ENCODE measurements at regions not wholly inside any gene's neighbourhood (a gene's known extent, or its start where the extent isn't known, plus 50 kb on each side); places are given as distances from the start of the nearest gene placed in this dataset.

DNA sequence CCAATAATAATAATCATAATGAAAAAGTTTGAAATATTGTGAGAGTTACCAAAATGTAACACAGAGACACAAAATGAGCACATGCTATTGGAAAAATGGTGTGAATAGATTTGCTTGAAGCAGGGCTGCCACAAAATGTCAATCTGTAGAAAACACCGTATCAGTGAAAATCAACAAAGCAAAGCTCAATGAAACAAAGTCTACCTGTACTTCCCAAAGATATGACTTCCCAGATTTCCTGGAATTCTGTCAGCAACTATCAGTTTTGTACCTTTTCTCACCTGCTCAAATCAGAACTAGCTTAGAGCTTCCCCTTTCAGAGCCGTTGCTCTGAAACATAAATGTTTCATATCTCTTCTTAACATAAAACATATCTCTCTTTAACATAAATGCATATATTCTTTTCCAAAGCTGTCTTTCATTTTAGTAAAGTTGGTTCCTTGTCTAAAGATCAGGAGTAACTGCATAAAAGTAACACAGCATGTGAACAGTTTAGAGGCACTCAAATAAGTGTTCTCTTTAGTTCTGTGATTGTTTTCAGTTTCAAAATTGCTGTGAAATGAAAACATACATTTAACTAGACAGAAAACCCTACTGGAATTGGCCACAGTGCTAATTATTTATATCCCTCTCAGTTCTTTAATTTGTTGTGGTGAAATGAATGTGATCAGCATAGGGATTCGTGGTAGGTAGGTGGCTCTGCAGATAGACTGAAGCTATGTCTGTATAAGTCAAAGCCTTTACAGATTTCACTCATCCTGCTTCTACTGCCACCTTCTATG is 262.5 kb downstream of the KCNJ3 start:
- no peaks in the 10 kb centered on the region for H3K4me1 ChIP-seq (replicated peaks in 1 of 2; ENCODE audit: control insufficient read depth in 2 of 2, insufficient read depth in 2 of 2, low read length in 2 of 2)
- WGBS (ENCODE audit: insufficient coverage, low coverage, missing lambda C conversion rate) = 0% methylated on average over 3 of the region's 3 CpGs
- FAIRE-seq (no peak), DNase-seq (ENCODE audit: extremely low read depth in 1 of 4, low spot score in 3 of 4) (no peak), ATAC-seq (no peak)
- no peak overlapping the region for H2AFZ ChIP-seq (ENCODE audit: low read depth, low read length)
- POLR2A ChIA-PET = no interaction called here
- H4K20me1 ChIP-seq (replicated peaks; ENCODE audit: control insufficient read depth, insufficient read depth, low read length) = no peaks in the 10 kb centered on the region
- intact Hi-C loops (cut with micrococcal nuclease) = no loop called here
- no peak overlapping the region for H3K4me3 ChIP-seq
- no peak overlapping the region for H3K27ac ChIP-seq (ENCODE audit: extremely low read depth, low read depth, low read length)
- no peaks in the 10 kb centered on the region for H3K27me3 ChIP-seq (ENCODE audit: control insufficient read depth in 2 of 2, insufficient read depth in 2 of 2, low read length in 2 of 2)
- H3K4me2 ChIP-seq (ENCODE audit: insufficient read depth, low read length) = no peak overlapping the region
- H3K9ac ChIP-seq (ENCODE audit: insufficient read depth in 1 of 2, low read depth in 2 of 2, low read length in 2 of 2) = no peak overlapping the region
- H3K79me2 ChIP-seq (ENCODE audit: control insufficient read depth, insufficient read depth, low read length) = no peaks in the 10 kb centered on the region
- no TSS peak for BruUV-seq (replicated peaks)
- H3K36me3 ChIP-seq (ENCODE audit: control insufficient read depth, insufficient read depth, low read length) = no peaks in the 10 kb centered on the region
- H3K9me1 ChIP-seq (ENCODE audit: control insufficient read depth, insufficient read depth, low read length) = no peaks in the 10 kb centered on the region
- in situ Hi-C loops (cut with MboI) = no loop called here
- H3K9me3 ChIP-seq (replicated peaks; ENCODE audit: control insufficient read depth, insufficient read depth, low read depth, low read length) = no peaks in the 10 kb centered on the region; the same call in 1 of the 2 replicates
- CTCF ChIA-PET (ENCODE audit: low intra/inter-chr PET ratio) = no interaction called here
- no peak for TF ChIP-seq CBX8 (IDR thresholded peaks at IDR 0.05; ENCODE audit: borderline replicate concordance, extremely low read depth, low read depth, low read length, poor library complexity, severe bottlenecking)
- no peak for TF ChIP-seq ZNF24 (IDR thresholded peaks at IDR 0.05)
- no peak for TF ChIP-seq SNIP1 (IDR thresholded peaks at IDR 0.05; ENCODE audit: low read depth)
- TF ChIP-seq, protein P1, sequence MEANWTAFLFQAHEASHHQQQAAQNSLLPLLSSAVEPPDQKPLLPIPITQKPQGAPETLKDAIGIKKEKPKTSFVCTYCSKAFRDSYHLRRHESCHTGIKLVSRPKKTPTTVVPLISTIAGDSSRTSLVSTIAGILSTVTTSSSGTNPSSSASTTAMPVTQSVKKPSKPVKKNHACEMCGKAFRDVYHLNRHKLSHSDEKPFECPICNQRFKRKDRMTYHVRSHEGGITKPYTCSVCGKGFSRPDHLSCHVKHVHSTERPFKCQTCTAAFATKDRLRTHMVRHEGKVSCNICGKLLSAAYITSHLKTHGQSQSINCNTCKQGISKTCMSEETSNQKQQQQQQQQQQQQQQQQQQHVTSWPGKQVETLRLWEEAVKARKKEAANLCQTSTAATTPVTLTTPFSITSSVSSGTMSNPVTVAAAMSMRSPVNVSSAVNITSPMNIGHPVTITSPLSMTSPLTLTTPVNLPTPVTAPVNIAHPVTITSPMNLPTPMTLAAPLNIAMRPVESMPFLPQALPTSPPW (CRISPR knock-in tag; IDR thresholded peaks at IDR 0.05) = no peak
- TF ChIP-seq FUS (optimal IDR thresholded peaks at IDR 0.05; ENCODE audit: low read depth, low read length) = no peak
- no peak for TF ChIP-seq RB1 (IDR thresholded peaks at IDR 0.05; ENCODE audit: low read depth)
- TF ChIP-seq, protein P2, sequence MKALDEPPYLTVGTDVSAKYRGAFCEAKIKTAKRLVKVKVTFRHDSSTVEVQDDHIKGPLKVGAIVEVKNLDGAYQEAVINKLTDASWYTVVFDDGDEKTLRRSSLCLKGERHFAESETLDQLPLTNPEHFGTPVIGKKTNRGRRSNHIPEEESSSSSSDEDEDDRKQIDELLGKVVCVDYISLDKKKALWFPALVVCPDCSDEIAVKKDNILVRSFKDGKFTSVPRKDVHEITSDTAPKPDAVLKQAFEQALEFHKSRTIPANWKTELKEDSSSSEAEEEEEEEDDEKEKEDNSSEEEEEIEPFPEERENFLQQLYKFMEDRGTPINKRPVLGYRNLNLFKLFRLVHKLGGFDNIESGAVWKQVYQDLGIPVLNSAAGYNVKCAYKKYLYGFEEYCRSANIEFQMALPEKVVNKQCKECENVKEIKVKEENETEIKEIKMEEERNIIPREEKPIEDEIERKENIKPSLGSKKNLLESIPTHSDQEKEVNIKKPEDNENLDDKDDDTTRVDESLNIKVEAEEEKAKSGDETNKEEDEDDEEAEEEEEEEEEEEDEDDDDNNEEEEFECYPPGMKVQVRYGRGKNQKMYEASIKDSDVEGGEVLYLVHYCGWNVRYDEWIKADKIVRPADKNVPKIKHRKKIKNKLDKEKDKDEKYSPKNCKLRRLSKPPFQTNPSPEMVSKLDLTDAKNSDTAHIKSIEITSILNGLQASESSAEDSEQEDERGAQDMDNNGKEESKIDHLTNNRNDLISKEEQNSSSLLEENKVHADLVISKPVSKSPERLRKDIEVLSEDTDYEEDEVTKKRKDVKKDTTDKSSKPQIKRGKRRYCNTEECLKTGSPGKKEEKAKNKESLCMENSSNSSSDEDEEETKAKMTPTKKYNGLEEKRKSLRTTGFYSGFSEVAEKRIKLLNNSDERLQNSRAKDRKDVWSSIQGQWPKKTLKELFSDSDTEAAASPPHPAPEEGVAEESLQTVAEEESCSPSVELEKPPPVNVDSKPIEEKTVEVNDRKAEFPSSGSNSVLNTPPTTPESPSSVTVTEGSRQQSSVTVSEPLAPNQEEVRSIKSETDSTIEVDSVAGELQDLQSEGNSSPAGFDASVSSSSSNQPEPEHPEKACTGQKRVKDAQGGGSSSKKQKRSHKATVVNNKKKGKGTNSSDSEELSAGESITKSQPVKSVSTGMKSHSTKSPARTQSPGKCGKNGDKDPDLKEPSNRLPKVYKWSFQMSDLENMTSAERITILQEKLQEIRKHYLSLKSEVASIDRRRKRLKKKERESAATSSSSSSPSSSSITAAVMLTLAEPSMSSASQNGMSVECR (CRISPR knock-in tag; IDR thresholded peaks at IDR 0.05) = no peak
- TF ChIP-seq THRAP3 (IDR thresholded peaks at IDR 0.05; ENCODE audit: borderline replicate concordance) = no peak
- no peak for TF ChIP-seq TBL1XR1 (IDR thresholded peaks at IDR 0.05; ENCODE audit: low read length in 2 of 2)
- TF ChIP-seq SP1 (CRISPR knock-in tag; IDR thresholded peaks at IDR 0.05) = no peak
- no peak for TF ChIP-seq ZNF121 (CRISPR knock-in tag; conservative IDR thresholded peaks at IDR 0.05)
- no peak for TF ChIP-seq PCBP2 (IDR thresholded peaks at IDR 0.05; ENCODE audit: low read depth, low read length, poor library complexity, severe bottlenecking)
- no peak for TF ChIP-seq ZKSCAN8 (CRISPR knock-in tag; IDR thresholded peaks at IDR 0.05)
- TF ChIP-seq HMG20B (CRISPR knock-in tag; IDR thresholded peaks at IDR 0.05) = no peak

Measured in K562 (cell line).